ENCODE measurements at regions not wholly inside any gene's neighbourhood (a gene's known extent, or its start where the extent isn't known, plus 50 kb on each side); places are given as distances from the start of the nearest gene placed in this dataset.

DNA sequence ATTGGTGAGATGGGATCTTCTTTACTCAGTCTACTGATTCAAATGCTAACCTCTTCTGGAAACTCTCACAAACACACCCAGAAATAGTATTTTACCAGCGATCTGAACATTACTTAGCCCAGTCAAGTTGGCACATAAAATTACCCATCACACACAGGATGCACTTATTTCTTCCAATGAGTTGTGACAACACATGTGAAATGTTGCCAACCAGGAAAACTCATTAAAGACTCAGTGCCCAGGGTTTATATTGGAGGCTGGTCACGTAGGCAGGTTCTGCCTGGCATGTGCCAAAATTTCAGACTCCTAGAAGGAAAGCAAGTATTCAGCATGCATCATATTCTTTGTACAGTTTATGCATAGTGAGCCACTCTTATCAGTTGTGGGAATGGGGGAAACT, 443.3 kb downstream of the EPM2A start:
- Mint-ChIP-seq H3K4me3 (no peak overlapping the region), H3K27me3 (no peaks in the 10 kb centered on the region), H3K9me3 (ENCODE audit: insufficient read depth) (peaks cover 3% of the 10 kb centered on the region), H3K4me1 (no peaks in the 10 kb centered on the region), H3K27ac (no peak overlapping the region)
- Histone ChIP-seq H2AFZ (ENCODE audit: insufficient read depth, low read depth, low read length, poor library complexity, severe bottlenecking) (no peak overlapping the region), H4K20me1 (ENCODE audit: control insufficient read depth, insufficient read depth, low read length, poor library complexity, severe bottlenecking) (no peaks in the 10 kb centered on the region), H3K4me1 (ENCODE audit: control insufficient read depth in 2 of 2, insufficient read depth in 2 of 2, low read length in 2 of 2) (no peaks in the 10 kb centered on the region), H3K27me3 (replicated peaks in 1 of 4; ENCODE audit: control extremely low read depth in 1 of 4, control insufficient read depth in 3 of 4, insufficient read depth in 4 of 4, low read length in 3 of 4) (no peaks in the 10 kb centered on the region), H3K9me3 (ENCODE audit: control extremely low read depth in 1 of 3, control insufficient read depth in 2 of 3, insufficient read depth in 1 of 3, low read length in 2 of 3) (no peaks in the 10 kb centered on the region), H3K36me3 (replicated peaks in 1 of 2; ENCODE audit: control extremely low read depth in 1 of 2, control insufficient read depth in 1 of 2, extremely low read depth in 1 of 2, insufficient read depth in 2 of 2, low read length in 1 of 2) (no peaks in the 10 kb centered on the region), H3K27ac (ENCODE audit: low read length in 2 of 2) (no peak overlapping the region), H3K4me2 (replicated peaks; ENCODE audit: low read depth, low read length, poor library complexity, severe bottlenecking) (no peak overlapping the region), H3K9ac (ENCODE audit: low read length) (no peak overlapping the region), H3K4me3 (ENCODE audit: control extremely low read depth in 1 of 5, extremely low read depth in 1 of 5, insufficient read depth in 1 of 5, low read depth in 2 of 5, low read length in 4 of 5) (no peak overlapping the region), H3K79me2 (ENCODE audit: control insufficient read depth, insufficient read depth, low read length) (no peaks in the 10 kb centered on the region)
- intact Hi-C loops (cut with micrococcal nuclease) = no loop called here
- TF ChIP-seq, protein P1, sequence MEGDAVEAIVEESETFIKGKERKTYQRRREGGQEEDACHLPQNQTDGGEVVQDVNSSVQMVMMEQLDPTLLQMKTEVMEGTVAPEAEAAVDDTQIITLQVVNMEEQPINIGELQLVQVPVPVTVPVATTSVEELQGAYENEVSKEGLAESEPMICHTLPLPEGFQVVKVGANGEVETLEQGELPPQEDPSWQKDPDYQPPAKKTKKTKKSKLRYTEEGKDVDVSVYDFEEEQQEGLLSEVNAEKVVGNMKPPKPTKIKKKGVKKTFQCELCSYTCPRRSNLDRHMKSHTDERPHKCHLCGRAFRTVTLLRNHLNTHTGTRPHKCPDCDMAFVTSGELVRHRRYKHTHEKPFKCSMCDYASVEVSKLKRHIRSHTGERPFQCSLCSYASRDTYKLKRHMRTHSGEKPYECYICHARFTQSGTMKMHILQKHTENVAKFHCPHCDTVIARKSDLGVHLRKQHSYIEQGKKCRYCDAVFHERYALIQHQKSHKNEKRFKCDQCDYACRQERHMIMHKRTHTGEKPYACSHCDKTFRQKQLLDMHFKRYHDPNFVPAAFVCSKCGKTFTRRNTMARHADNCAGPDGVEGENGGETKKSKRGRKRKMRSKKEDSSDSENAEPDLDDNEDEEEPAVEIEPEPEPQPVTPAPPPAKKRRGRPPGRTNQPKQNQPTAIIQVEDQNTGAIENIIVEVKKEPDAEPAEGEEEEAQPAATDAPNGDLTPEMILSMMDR (IDR thresholded peaks at IDR 0.05) = no peak
- TF ChIP-seq EZH2 (IDR thresholded peaks at IDR 0.05; ENCODE audit: borderline replicate concordance, insufficient read depth, low read depth, low read length, poor library complexity, severe bottlenecking) = no peak
- CTCF ChIA-PET = no interaction called here
- no peak for DNase-seq
- no CpG with 5 or more reads among the region's 2 CpGs for WGBS (ENCODE audit: insufficient coverage)
- POLR2A ChIA-PET = no interaction called here
- no peak for ATAC-seq (ENCODE audit: low read depth)

DNA sequence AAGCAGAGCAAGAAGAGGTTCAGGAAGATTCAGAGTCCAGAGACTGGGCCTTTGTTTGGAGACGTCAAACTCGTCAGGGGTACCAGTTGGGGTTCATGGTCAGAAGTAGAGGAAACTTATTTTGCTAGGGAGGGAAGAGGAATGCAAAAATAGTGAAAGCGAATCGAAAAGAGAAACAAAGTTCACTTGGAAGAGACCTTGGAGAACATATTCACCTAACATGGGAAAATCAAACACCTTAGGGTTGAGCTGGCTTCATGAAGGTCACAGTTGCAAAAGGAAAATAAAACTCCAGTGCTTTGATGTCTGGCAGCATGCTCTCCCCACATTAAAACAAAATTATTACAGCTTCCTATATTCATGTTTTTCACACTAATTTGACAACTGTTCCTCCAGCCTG, 440.4 kb downstream of the EPM2A start:
- WGBS (ENCODE audit: insufficient coverage) = 90% methylated on average over 2 of the region's 4 CpGs
- CTCF ChIA-PET = no interaction called here

More for the DNA sequence above, 440.4 kb downstream of the EPM2A start:
- Mint-ChIP-seq H3K27me3 (no peaks in the 10 kb centered on the region), H3K9me3 (ENCODE audit: insufficient read depth) (peaks cover 3% of the 10 kb centered on the region), H3K4me3 (no peak overlapping the region), H3K27ac (no peak overlapping the region), H3K4me1 (no peaks in the 10 kb centered on the region)
- Histone ChIP-seq H3K36me3 (replicated peaks in 1 of 2; ENCODE audit: control extremely low read depth in 1 of 2, control insufficient read depth in 1 of 2, extremely low read depth in 1 of 2, insufficient read depth in 2 of 2, low read length in 1 of 2) (no peaks in the 10 kb centered on the region), H3K79me2 (ENCODE audit: control insufficient read depth, insufficient read depth, low read length) (no peaks in the 10 kb centered on the region), H3K9me3 (ENCODE audit: control extremely low read depth in 1 of 3, control insufficient read depth in 2 of 3, insufficient read depth in 1 of 3, low read length in 2 of 3) (no peaks in the 10 kb centered on the region), H4K20me1 (ENCODE audit: control insufficient read depth, insufficient read depth, low read length, poor library complexity, severe bottlenecking) (no peaks in the 10 kb centered on the region), H3K27ac (ENCODE audit: low read length in 2 of 2) (no peak overlapping the region), H3K4me2 (replicated peaks; ENCODE audit: low read depth, low read length, poor library complexity, severe bottlenecking) (no peak overlapping the region), H3K4me3 (ENCODE audit: control extremely low read depth in 1 of 5, extremely low read depth in 1 of 5, insufficient read depth in 1 of 5, low read depth in 2 of 5, low read length in 4 of 5) (no peak overlapping the region), H3K4me1 (ENCODE audit: control insufficient read depth in 2 of 2, insufficient read depth in 2 of 2, low read length in 2 of 2) (no peaks in the 10 kb centered on the region), H3K27me3 (replicated peaks in 1 of 4; ENCODE audit: control extremely low read depth in 1 of 4, control insufficient read depth in 3 of 4, insufficient read depth in 4 of 4, low read length in 3 of 4) (no peaks in the 10 kb centered on the region), H3K9ac (ENCODE audit: low read length) (no peak overlapping the region), H2AFZ (ENCODE audit: insufficient read depth, low read depth, low read length, poor library complexity, severe bottlenecking) (no peak overlapping the region)
- intact Hi-C loops (cut with micrococcal nuclease) = no loop called here
- no peak for ATAC-seq (ENCODE audit: low read depth)
- POLR2A ChIA-PET = no interaction called here
- no peak for DNase-seq
- TF ChIP-seq, protein P1 (IDR thresholded peaks at IDR 0.05) = no peak
- no peak for TF ChIP-seq EZH2 (IDR thresholded peaks at IDR 0.05; ENCODE audit: borderline replicate concordance, insufficient read depth, low read depth, low read length, poor library complexity, severe bottlenecking)
